HG03342 (cell line): ENCODE measurements at regions not wholly inside any gene's neighbourhood (a gene's known extent, or its start where the extent isn't known, plus 50 kb on each side); places are given as distances from the start of the nearest gene placed in this dataset.
"Not testable (repeated sequence)": the region's sequence is repeated elsewhere in the genome, so short reads cannot be mapped to it uniquely, and the experiment has no call there.

ENCODE experiments used
- ATAC-seq: cut with Tn5 transposase; IDR thresholded peaks from one replicate; pipeline ENCODE4 v1.9.1; 2021; ENCODE audit warnings: mild to moderate bottlenecking, moderate library complexity; ENCODE audit not compliant: unreplicated experiment

GRCh38 chr10:106304056-106304455 is 860.5 kb downstream of the SORCS1 start:
- ATAC-seq: no peak

- no peak for ATAC-seq
These were observed 861.5 kb downstream of the SORCS1 start for GRCh38 chr10:106302961-106303360.

- ATAC-seq: no peak
These were observed 863.4 kb downstream of the SORCS1 start for GRCh38 chr10:106301146-106301545.

GRCh38 chr10:106296750-106297392 is 867.6 kb downstream of the SORCS1 start:
- ATAC-seq: no peak

- no peak for ATAC-seq
These were observed 879.5 kb downstream of the SORCS1 start for GRCh38 chr10:106284802-106285587.

GRCh38 chr10:106280896-106281460 is 883.5 kb downstream of the SORCS1 start:
- ATAC-seq: no peak

GRCh38 chr10:106278383-106278782 is 886.1 kb downstream of the SORCS1 start:
- no peak for ATAC-seq

GRCh38 chr10:106271237-106271636 is 893.3 kb downstream of the SORCS1 start:
- no peak for ATAC-seq

- ATAC-seq: no peak
These were observed 896.5 kb downstream of the SORCS1 start for GRCh38 chr10:106268000-106268399.

GRCh38 chr10:106267591-106267990 is 896.9 kb downstream of the SORCS1 start:
- no peak for ATAC-seq

GRCh38 chr10:106257432-106257831 is 907.1 kb downstream of the SORCS1 start:
- not testable (repeated sequence) for ATAC-seq

- ATAC-seq: no peak
These were observed 909.3 kb downstream of the SORCS1 start for GRCh38 chr10:106255111-106255678.

GRCh38 chr10:106254071-106254470 is 910.4 kb downstream of the SORCS1 start:
- ATAC-seq: no peak

GRCh38 chr10:106252541-106252940 is 912.0 kb downstream of the SORCS1 start:
- ATAC-seq: no peak

- no peak for ATAC-seq
These were observed 912.9 kb downstream of the SORCS1 start for GRCh38 chr10:106251573-106251972.

- ATAC-seq: no peak
These were observed 922.2 kb downstream of the SORCS1 start for GRCh38 chr10:106242301-106242700.

- ATAC-seq: no peak
These were observed 937.7 kb downstream of the SORCS1 start for GRCh38 chr10:106226828-106227227.

- no peak for ATAC-seq
These were observed 938.4 kb downstream of the SORCS1 start for GRCh38 chr10:106226142-106226541.

GRCh38 chr10:106224676-106225075 is 939.8 kb downstream of the SORCS1 start:
- ATAC-seq: no peak

GRCh38 chr10:106217627-106218026 is 946.9 kb downstream of the SORCS1 start:
- ATAC-seq: no peak

GRCh38 chr10:106216085-106216484 is 948.4 kb downstream of the SORCS1 start:
- no peak for ATAC-seq

GRCh38 chr10:106214243-106214642 is 950.3 kb downstream of the SORCS1 start:
- ATAC-seq: no peak
